ENCODE measurements at regions not wholly inside any gene's neighbourhood (a gene's known extent, or its start where the extent isn't known, plus 50 kb on each side); places are given as distances from the start of the nearest gene placed in this dataset.

DNA sequence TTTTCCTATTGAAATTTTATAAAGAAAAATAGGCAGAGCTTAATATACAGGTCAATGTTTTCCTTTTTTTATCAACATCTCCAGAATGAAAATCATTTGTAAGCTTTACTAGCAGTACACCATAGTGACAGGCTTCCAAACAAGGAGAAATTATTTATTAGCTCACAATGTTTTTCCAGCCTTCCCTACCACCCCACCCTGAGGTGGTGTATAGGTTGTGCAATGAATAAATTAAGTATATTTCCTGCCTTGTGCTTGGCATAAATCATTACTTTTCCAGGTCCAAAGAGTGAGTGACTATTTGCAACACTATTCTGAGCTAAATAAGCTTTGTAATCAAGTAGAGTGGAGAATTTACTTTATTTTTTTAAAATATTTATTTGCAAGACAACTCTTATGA is 876.2 kb upstream of the POU3F3 start:
- ATAC-seq (replicated peaks in 1 of 2) (no peak), DNase-seq (no peak)
- H3K9me3 Mint-ChIP-seq = peaks cover 2 to 3% of the 10 kb centered on the region in 2 donors
- no peaks in the 10 kb centered on the region for H3K36me3 Mint-ChIP-seq (ENCODE audit: insufficient read depth in 2 of 2)
- no peaks in the 10 kb centered on the region for H3K27me3 Mint-ChIP-seq (ENCODE audit: low read depth)
- no peak overlapping the region for H3K27ac Mint-ChIP-seq
- no peaks in the 10 kb centered on the region for H3K4me1 Mint-ChIP-seq (ENCODE audit: low read depth)
- no peak overlapping the region for H3K4me3 Mint-ChIP-seq

DNA sequence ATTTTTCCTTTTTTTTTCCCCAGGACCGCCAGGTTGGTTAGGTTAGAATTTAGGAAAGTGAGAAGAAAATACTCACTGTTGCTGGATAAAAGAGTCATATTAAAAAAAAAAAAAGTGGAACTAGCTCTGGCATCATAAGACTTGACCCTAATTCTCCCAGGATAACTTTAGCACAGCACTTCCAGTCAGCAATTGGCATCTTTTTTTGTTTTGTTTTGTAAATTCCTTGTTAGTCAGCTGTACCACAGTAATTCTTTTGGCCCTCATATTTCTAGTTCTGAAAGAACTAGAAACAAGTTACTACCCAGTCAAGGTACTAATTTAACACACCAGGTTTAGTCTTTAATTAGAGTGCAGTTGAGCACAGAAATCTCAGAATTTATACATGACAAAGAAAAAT is 873.5 kb upstream of the POU3F3 start:
- ATAC-seq (replicated peaks in 1 of 2) (no peak), DNase-seq (no peak)
- Mint-ChIP-seq H3K27me3 (ENCODE audit: low read depth) (no peaks in the 10 kb centered on the region), H3K27ac (no peak overlapping the region), H3K4me3 (no peak overlapping the region), H3K36me3 (ENCODE audit: insufficient read depth in 2 of 2) (no peaks in the 10 kb centered on the region), H3K9me3 (peaks cover 0 to 2% of the 10 kb centered on the region in 2 donors), H3K4me1 (ENCODE audit: low read depth) (no peaks in the 10 kb centered on the region)

DNA sequence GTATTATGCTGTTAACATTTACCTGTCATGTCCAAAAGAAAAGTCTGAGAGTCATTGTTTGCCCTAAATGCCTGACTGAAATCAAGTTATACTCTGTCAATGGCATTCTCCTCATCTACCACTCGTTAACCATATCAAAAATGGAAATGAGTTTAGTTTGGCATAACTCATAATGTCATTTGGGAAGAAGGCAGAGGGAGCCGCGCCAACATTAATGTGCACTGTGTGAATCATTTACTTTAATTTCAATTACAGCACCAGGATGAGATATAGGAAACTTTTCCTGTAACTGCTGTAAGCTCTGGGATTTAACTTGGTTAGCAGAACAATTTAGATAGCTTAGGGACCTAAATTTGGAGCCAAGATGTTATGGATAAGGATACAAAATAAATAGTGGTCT is 871.2 kb upstream of the POU3F3 start:
- Mint-ChIP-seq H3K27me3 (ENCODE audit: low read depth) (no peaks in the 10 kb centered on the region), H3K4me1 (ENCODE audit: low read depth) (no peaks in the 10 kb centered on the region), H3K4me3 (no peak overlapping the region), H3K9me3 (peaks cover 0 to 2% of the 10 kb centered on the region in 2 donors), H3K27ac (no peak overlapping the region), H3K36me3 (ENCODE audit: insufficient read depth in 2 of 2) (no peaks in the 10 kb centered on the region)
- ATAC-seq (replicated peaks in 1 of 2) (no peak), DNase-seq (no peak)

DNA sequence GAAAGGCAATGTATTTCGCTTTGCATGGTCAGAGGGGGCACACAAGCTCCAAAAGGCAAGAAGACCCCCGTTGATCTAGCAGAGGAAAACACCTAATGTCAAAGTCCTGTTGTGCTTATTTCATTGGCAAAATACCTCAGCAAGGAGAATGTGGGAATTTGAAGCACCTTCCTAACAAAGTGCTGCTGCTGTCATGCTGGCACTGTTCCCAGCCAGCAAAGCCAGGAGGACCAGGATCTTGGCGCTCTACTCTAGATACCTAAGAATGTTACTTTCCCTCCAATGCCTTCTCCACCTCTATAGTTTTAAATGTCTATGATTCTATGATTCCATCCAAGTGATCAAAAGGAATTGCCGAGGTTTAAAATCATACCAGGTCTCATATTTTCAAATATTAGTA is 867.9 kb upstream of the POU3F3 start:
- DNase-seq (no peak), ATAC-seq (replicated peaks in 1 of 2) (no peak)
- peaks cover 0 to 1% of the 10 kb centered on the region in 2 donors for H3K9me3 Mint-ChIP-seq
- H3K36me3 Mint-ChIP-seq (ENCODE audit: insufficient read depth in 2 of 2) = no peaks in the 10 kb centered on the region
- H3K4me1 Mint-ChIP-seq (ENCODE audit: low read depth) = no peaks in the 10 kb centered on the region
- H3K4me3 Mint-ChIP-seq = no peak overlapping the region
- H3K27me3 Mint-ChIP-seq (ENCODE audit: low read depth) = no peaks in the 10 kb centered on the region
- no peak overlapping the region for H3K27ac Mint-ChIP-seq

DNA sequence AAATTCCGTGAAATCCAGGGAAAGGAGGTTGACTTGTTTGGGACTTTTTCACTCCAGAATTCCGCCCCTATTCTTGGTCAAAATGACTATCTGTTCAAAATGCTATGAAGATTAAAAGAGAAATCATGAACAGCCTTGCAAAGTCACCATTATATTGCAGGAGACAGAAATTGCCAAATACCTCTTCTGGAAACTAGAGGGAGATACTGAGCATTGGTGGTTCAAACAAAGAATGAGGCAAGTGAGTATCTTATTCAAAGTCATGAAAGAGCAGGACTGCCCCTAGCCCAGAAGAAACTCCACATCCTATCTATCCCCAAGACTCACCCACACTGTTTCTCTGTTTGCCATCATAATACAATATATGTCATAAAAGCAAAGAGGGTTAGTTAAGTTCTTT is 862.3 kb upstream of the POU3F3 start:
- Mint-ChIP-seq H3K27me3 (ENCODE audit: low read depth) (peaks cover 6% of the 10 kb centered on the region), H3K36me3 (ENCODE audit: insufficient read depth in 2 of 2) (no peaks in the 10 kb centered on the region), H3K9me3 (peaks cover 5 to 12% of the 10 kb centered on the region in 2 donors), H3K4me3 (no peak overlapping the region), H3K27ac (no peak overlapping the region), H3K4me1 (ENCODE audit: low read depth) (no peaks in the 10 kb centered on the region)
- ATAC-seq (replicated peaks in 1 of 2) (no peak), DNase-seq (no peak)

DNA sequence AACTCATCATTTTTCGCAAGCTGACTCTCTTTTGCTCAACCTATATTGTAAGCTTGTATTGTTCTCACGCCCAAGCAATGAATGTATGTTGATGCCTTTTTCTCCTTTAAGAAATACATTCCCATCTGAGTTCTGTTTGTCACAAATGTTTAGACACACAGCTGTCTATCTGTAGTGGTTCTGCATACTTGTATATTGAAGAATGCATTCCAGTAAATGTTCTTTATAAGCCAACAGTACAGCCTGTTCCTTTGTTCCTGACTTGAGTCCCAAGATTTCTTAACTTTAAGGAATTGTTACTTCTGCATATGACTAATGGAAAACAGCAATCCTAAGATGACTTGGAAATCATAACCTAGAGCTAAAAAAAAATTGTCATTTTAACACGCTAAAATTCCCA is 849.1 kb upstream of the POU3F3 start:
- Mint-ChIP-seq H3K27me3 (ENCODE audit: low read depth) (no peaks in the 10 kb centered on the region), H3K4me3 (no peak overlapping the region), H3K27ac (no peak overlapping the region), H3K9me3 (peaks cover 15 to 24% of the 10 kb centered on the region in 2 donors), H3K4me1 (ENCODE audit: low read depth) (no peaks in the 10 kb centered on the region), H3K36me3 (ENCODE audit: insufficient read depth in 2 of 2) (no peaks in the 10 kb centered on the region)
- no peak for DNase-seq
- ATAC-seq (replicated peaks in 1 of 2) = no peak

DNA sequence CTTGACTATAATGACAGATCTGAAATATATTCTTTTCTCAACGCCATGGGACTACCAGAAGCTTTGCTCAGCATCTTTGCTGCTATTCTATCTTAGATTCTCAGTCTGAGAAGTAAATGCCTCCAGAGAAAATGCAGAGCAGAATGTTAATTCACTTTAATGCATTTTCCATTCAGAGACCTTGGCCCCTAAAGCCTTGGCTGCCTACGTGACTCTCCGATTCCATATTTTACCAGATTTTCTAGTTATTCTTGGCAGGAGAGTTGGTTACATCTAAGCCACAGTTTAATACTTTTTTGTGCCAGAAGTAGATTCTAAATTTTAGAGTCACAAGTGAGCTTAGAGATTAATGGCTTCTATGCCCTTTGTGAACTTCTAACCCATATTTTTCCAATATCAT is 837.1 kb upstream of the POU3F3 start:
- DNase-seq (no peak), ATAC-seq (replicated peaks in 1 of 2) (no peak)
- H3K27me3 Mint-ChIP-seq (ENCODE audit: low read depth) = no peaks in the 10 kb centered on the region
- H3K4me1 Mint-ChIP-seq (ENCODE audit: low read depth) = no peaks in the 10 kb centered on the region
- no peaks in the 10 kb centered on the region for H3K36me3 Mint-ChIP-seq (ENCODE audit: insufficient read depth in 2 of 2)
- no peak overlapping the region for H3K4me3 Mint-ChIP-seq
- no peak overlapping the region for H3K27ac Mint-ChIP-seq
- H3K9me3 Mint-ChIP-seq = peaks cover 3 to 5% of the 10 kb centered on the region in 2 donors

DNA sequence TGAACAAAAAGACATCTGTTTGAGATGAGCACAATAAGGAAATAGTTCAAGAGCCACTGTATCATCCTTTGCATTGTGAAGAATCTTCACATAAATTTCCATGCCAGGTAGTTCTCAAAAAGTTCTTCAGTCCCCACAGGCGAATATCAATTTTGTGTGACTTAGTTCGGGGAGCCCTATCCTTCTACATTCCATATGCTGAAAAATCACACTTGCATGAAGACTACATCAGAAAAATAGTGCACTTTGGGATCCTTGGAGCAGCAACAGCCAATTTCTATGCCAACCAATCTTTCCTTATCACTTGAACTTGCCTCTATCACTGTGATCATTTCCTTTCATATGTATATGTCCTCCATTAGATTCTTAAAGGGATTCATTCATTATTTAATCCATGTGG is 830.6 kb upstream of the POU3F3 start:
- H3K9me3 Mint-ChIP-seq = peaks cover 1 to 4% of the 10 kb centered on the region in 2 donors
- DNase-seq = no peak

DNA sequence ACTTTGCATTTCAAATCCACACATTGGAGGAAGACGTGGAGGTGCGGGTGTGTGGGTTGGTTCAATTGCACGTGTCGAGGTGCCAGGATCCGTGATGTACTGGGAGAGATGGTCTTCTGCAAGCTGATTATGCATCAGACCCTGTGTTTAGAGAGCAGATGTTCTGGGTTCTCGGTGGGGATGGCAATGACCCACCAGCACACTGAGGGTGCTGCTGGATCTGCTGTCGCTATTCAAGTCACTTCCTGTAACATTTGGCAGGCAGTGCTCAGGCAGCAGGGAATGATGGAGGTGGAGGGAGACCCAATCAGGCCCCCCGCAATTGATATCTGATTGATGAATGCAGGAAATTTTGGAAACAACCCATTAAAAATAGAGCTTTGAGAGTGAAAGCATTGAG is 830.1 kb upstream of the POU3F3 start:
- Mint-ChIP-seq H3K4me3 (no peak overlapping the region), H3K27ac (no peak overlapping the region), H3K27me3 (ENCODE audit: low read depth) (no peaks in the 10 kb centered on the region), H3K9me3 (peaks cover 1 to 4% of the 10 kb centered on the region in 2 donors), H3K4me1 (ENCODE audit: low read depth) (no peaks in the 10 kb centered on the region), H3K36me3 (ENCODE audit: insufficient read depth in 2 of 2) (no peaks in the 10 kb centered on the region)
- no peak for DNase-seq
- no peak for ATAC-seq (replicated peaks in 1 of 2)

More for the DNA sequence above, 830.6 kb upstream of the POU3F3 start:
- Mint-ChIP-seq H3K36me3 (ENCODE audit: insufficient read depth in 2 of 2) (no peaks in the 10 kb centered on the region), H3K4me3 (no peak overlapping the region), H3K27me3 (ENCODE audit: low read depth) (no peaks in the 10 kb centered on the region), H3K27ac (no peak overlapping the region), H3K4me1 (ENCODE audit: low read depth) (no peaks in the 10 kb centered on the region)
- no peak for ATAC-seq (replicated peaks in 1 of 2)

DNA sequence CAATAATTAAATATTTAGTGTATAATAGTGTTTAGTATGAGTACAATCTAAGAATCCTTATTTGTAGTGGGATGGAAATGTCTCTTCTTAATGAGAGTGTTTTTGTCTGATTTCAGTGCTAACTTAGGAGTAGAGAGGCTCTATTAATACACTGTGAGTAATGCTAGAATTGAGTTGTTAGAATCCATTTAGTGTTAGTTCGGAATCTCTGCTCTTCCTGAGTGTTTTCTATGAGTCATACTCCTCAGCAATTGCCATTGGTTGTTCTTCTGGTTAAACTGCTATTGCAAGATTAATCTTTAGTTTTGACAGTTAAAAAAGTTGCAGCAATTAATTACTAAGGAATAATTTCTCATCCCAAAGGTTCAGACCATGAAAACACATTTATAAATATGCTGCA is 828.6 kb upstream of the POU3F3 start:
- H3K4me3 Mint-ChIP-seq = no peak overlapping the region
- DNase-seq (no peak), ATAC-seq (replicated peaks in 1 of 2) (no peak)
- H3K27ac Mint-ChIP-seq = no peak overlapping the region
- H3K36me3 Mint-ChIP-seq (ENCODE audit: insufficient read depth in 2 of 2) = no peaks in the 10 kb centered on the region
- peaks cover 2% of the 10 kb centered on the region in 2 donors for H3K9me3 Mint-ChIP-seq
- H3K27me3 Mint-ChIP-seq (ENCODE audit: low read depth) = no peaks in the 10 kb centered on the region
- no peaks in the 10 kb centered on the region for H3K4me1 Mint-ChIP-seq (ENCODE audit: low read depth)

DNA sequence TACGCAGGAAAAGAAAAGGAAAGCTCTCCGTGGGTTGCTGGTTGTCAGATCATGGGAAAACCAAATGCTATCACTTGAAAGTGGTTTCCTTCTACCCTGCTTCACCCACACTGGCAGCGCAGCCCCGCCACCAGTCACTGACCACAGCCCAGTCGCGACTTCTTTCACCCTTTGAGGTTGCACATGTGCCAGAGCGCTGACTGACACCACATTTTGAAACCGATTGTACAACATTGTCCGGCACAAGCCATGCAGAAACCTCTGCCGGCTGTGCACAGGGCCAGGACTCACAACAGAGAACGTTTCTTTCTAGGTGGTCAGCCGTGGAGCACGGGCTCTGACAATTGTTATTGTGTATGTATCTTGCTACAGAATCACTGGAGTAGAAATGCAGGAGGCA is 827.2 kb upstream of the POU3F3 start:
- Mint-ChIP-seq H3K4me1 (ENCODE audit: low read depth) (no peaks in the 10 kb centered on the region), H3K36me3 (ENCODE audit: insufficient read depth in 2 of 2) (no peaks in the 10 kb centered on the region), H3K9me3 (peaks cover 2% of the 10 kb centered on the region in 2 donors), H3K27ac (no peak overlapping the region), H3K27me3 (ENCODE audit: low read depth) (no peaks in the 10 kb centered on the region), H3K4me3 (no peak overlapping the region)
- ATAC-seq (replicated peaks in 1 of 2) = no peak
- DNase-seq = no peak

DNA sequence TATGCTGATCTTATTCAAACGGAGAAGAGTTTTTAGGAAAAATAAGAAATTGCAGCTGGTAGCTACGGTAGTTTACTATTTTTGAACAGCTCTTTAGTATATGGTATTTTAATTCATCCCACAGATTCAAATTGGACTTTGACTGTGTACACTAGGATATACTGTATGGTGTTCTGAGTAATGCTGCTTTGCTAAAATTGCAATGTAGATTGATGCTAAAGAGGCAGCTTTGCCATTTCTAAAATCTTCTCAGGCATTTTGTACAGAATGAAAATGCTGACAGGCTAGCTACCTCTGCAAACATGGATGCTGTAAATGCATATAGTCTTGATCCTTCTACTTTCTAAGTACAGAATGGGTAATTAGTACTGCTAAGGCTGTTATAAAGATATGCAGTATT is 826.6 kb upstream of the POU3F3 start:
- Mint-ChIP-seq H3K4me1 (ENCODE audit: low read depth) (no peaks in the 10 kb centered on the region), H3K9me3 (peaks cover 2% of the 10 kb centered on the region in 2 donors), H3K36me3 (ENCODE audit: insufficient read depth in 2 of 2) (no peaks in the 10 kb centered on the region), H3K27me3 (ENCODE audit: low read depth) (no peaks in the 10 kb centered on the region), H3K27ac (no peak overlapping the region), H3K4me3 (no peak overlapping the region)
- ATAC-seq (replicated peaks in 1 of 2) (no peak), DNase-seq (no peak)

DNA sequence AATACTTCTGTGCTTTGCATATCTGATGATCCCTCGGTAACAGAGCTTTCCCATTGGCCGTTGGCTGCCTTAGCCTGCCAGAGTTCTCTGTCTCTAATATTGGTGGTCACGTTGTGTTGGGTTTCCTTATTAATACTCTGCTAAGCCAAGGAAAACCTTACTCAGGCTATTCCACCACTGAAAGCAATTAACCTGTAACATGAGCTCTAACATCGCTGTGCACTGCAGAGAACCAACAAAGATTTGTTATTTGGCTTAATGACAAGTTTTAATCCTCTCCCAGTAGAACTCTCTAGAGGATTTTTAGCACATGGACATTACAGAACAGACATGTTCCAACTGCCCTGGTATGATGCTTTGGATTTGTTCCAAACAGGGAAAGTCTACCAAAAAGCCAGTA is 825.9 kb upstream of the POU3F3 start:
- H3K9me3 Mint-ChIP-seq = peaks cover 0 to 2% of the 10 kb centered on the region in 2 donors
- H3K27ac Mint-ChIP-seq = no peak overlapping the region
- H3K4me1 Mint-ChIP-seq (ENCODE audit: low read depth) = no peaks in the 10 kb centered on the region
- no peaks in the 10 kb centered on the region for H3K27me3 Mint-ChIP-seq (ENCODE audit: low read depth)
- ATAC-seq (replicated peaks in 1 of 2) = no peak
- H3K4me3 Mint-ChIP-seq = no peak overlapping the region
- H3K36me3 Mint-ChIP-seq (ENCODE audit: insufficient read depth in 2 of 2) = no peaks in the 10 kb centered on the region
- DNase-seq = no peak

DNA sequence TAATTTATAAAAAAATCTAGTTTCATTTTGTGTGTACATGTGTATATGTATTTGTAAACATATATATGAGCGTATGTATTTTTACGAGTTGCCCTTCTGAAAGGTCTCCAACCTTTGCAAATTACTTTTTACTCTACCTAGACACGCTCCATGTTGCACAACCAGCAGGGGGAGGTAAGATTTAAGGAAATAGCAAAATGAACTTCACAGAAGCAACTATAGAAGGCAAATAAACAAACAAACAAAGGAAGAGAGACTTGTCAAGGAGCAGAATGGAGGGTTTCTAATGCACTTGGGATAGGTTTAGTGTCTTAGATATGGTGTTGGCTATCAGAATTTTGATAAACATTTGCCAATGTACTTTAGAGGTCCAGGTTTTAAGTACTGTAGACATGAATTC is 820.5 kb upstream of the POU3F3 start:
- no peak overlapping the region for H3K27ac Mint-ChIP-seq
- no peak for DNase-seq
- H3K27me3 Mint-ChIP-seq (ENCODE audit: low read depth) = no peaks in the 10 kb centered on the region
- H3K4me3 Mint-ChIP-seq = no peak overlapping the region
- H3K36me3 Mint-ChIP-seq (ENCODE audit: insufficient read depth in 2 of 2) = no peaks in the 10 kb centered on the region
- no peaks in the 10 kb centered on the region for H3K4me1 Mint-ChIP-seq (ENCODE audit: low read depth)
- peaks cover 4 to 6% of the 10 kb centered on the region in 2 donors for H3K9me3 Mint-ChIP-seq
- ATAC-seq (replicated peaks in 1 of 2) = no peak

Data from activated T-cell treated with anti-CD3 and anti-CD28 coated beads, Interleukin-2, amount 50 U/mL, for 72 hours (primary cell).